H1 (cell line): ENCODE measurements at regions not wholly inside any gene's neighbourhood (a gene's known extent, or its start where the extent isn't known, plus 50 kb on each side); places are given as distances from the start of the nearest gene placed in this dataset.

ENCODE experiments used
- CTCF ChIA-PET: fragments of 300-600 bp; sonication (Branson Sonifier 250); formaldehyde crosslinking; loops from one replicate; lab custom pipeline; 2021; ENCODE audit not compliant: partially characterized antibody; lab: Charles Lee
- POLR2A ChIA-PET: fragments of 300-600 bp; sonication (Branson Sonifier 250); formaldehyde crosslinking; loops from one replicate; lab custom pipeline; 2021; ENCODE audit warnings: inconsistent platforms; ENCODE audit not compliant: partially characterized antibody; lab: Charles Lee
- DNase-seq, 2 experiments: peaks; one replicate each; pipeline versions ENCODE4 v3.0.0 to v3.0.0-alpha.2; 2010 to 2022; ENCODE audit warnings: low spot score in 2 of 2, low read depth in 1 of 2, mixed read lengths in 1 of 2
- FAIRE-seq: peaks from 2 replicates; lab custom pipeline; 2011; peaks lifted over from hg19 to GRCh38; lab: Jason Lieb, UNC
- H2AFZ ChIP-seq: 2 replicates; pipeline ENCODE4 v1.8.1; 2012; ENCODE audit warnings: low read length, inconsistent platforms
- H2AK5ac ChIP-seq: 2 replicates; pipeline ENCODE4 v1.6.1; 2013; ENCODE audit warnings: low read depth, low read length
- H2BK120ac ChIP-seq: replicated peaks from 2 replicates; pipeline ENCODE3; 2013; ENCODE audit warnings: low read depth, low read length, inconsistent platforms
- H2BK12ac ChIP-seq: 2 replicates; pipeline ENCODE4 v1.6.1; 2013; ENCODE audit warnings: low read depth, low read length
- H2BK15ac ChIP-seq: 2 replicates; pipeline ENCODE4 v1.6.1; 2013; ENCODE audit warnings: low read length
- H2BK20ac ChIP-seq: 2 replicates; pipeline ENCODE4 v1.6.1; 2013; ENCODE audit warnings: low read length
- H2BK5ac ChIP-seq: 2 replicates; pipeline ENCODE4 v1.6.1; 2013; ENCODE audit warnings: low read depth, low read length
- H3K14ac ChIP-seq: 2 replicates; pipeline ENCODE4 v1.6.1; 2013; ENCODE audit warnings: inconsistent platforms; ENCODE audit not compliant: insufficient read length
- H3K18ac ChIP-seq: 2 replicates; pipeline ENCODE4 v1.6.1; 2013; ENCODE audit warnings: low read length; ENCODE audit errors: extremely low read depth
- H3K23ac ChIP-seq: 2 replicates; pipeline ENCODE4 v1.6.1; 2013; ENCODE audit warnings: inconsistent platforms; ENCODE audit not compliant: insufficient read length
- H3K23me2 ChIP-seq: 2 replicates; pipeline ENCODE4 v1.6.1; 2013; ENCODE audit warnings: low read depth, low read length
- H3K27ac ChIP-seq: 2 replicates; pipeline ENCODE4 v1.6.1; 2011; ENCODE audit warnings: low read depth, low read length, inconsistent platforms
- H3K27me3 ChIP-seq, 4 experiments: replicated peaks in 1 of 4; 1 replicate in 1 of 4; 2 replicates in 3 of 4; pipeline versions ENCODE4 v1.6.1 to v1.8.1; 2011 to 2013; ENCODE audit warnings: low read length in 3 of 4, mild to moderate bottlenecking in 3 of 4, inconsistent platforms in 2 of 4, mixed read lengths in 2 of 4, moderate library complexity in 1 of 4; ENCODE audit not compliant: control insufficient read depth in 3 of 4, insufficient read depth in 3 of 4; ENCODE audit errors: extremely low read depth in 1 of 4
- H3K36me3 ChIP-seq, 4 experiments: 2 replicates each; pipeline versions ENCODE4 v1.6.1 to v1.8.1; 2011 to 2013; ENCODE audit warnings: mild to moderate bottlenecking in 4 of 4, low read length in 3 of 4, moderate library complexity in 2 of 4, control low read depth in 1 of 4, inconsistent platforms in 1 of 4; ENCODE audit not compliant: insufficient read depth in 4 of 4, control insufficient read depth in 2 of 4
- H3K4ac ChIP-seq: replicated peaks from 2 replicates; pipeline ENCODE3; 2013; ENCODE audit warnings: low read length, low read depth, mixed read lengths, inconsistent platforms; ENCODE audit not compliant: insufficient read length
- H3K4me1 ChIP-seq, 4 experiments: replicated peaks in 1 of 4; 1 replicate in 1 of 4; 2 replicates in 3 of 4; pipeline versions ENCODE4 v1.6.1 to v1.8.1; 2011 to 2013; ENCODE audit warnings: low read length in 3 of 4, inconsistent platforms in 2 of 4, mixed read lengths in 1 of 4; ENCODE audit not compliant: insufficient read depth in 4 of 4, control insufficient read depth in 3 of 4
- H3K4me2 ChIP-seq, 2 experiments: 2 replicates each; pipeline versions ENCODE4 v1.6.1 to v1.8.1; 2011 to 2013; ENCODE audit warnings: low read depth in 2 of 2, low read length in 2 of 2, control low read depth in 1 of 2, inconsistent platforms in 1 of 2, mild to moderate bottlenecking in 1 of 2; ENCODE audit not compliant: insufficient read depth in 1 of 2
- H3K4me3 ChIP-seq, 4 experiments: fragments of 200-600, 300-600 bp in 1 of 4; sonication (generic), shearing (Covaris generic), sonication (Bioruptor Twin) in 1 of 4; 2 replicates each; pipeline versions ENCODE4 v1.5.1 to v1.8.1; 2011 to 2016; ENCODE audit warnings: low read length in 4 of 4, low read depth in 3 of 4, control low read depth in 2 of 4, inconsistent platforms in 2 of 4, mild to moderate bottlenecking in 2 of 4, mixed read lengths in 1 of 4, moderate library complexity in 1 of 4; ENCODE audit not compliant: insufficient read depth in 2 of 4; ENCODE audit errors: extremely low read depth in 1 of 4
- H3K56ac ChIP-seq: replicated peaks from 2 replicates; pipeline ENCODE3; 2013; ENCODE audit warnings: low read depth, mild to moderate bottlenecking, mixed read lengths, low read length, inconsistent platforms; ENCODE audit not compliant: insufficient read length
- H3K79me1 ChIP-seq: 2 replicates; pipeline ENCODE4 v1.6.1; 2013; ENCODE audit warnings: low read depth, low read length, control low read depth
- H3K79me2 ChIP-seq, 2 experiments: 2 replicates each; pipeline versions ENCODE4 v1.6.1 to v1.8.1; 2012 to 2013; ENCODE audit warnings: low read length in 2 of 2, mild to moderate bottlenecking in 2 of 2, inconsistent platforms in 1 of 2; ENCODE audit not compliant: insufficient read depth in 2 of 2, control insufficient read depth in 1 of 2
- H3K9ac ChIP-seq, 4 experiments: replicated peaks in 1 of 4; 1 replicate in 1 of 4; 2 replicates in 3 of 4; pipeline versions ENCODE4 v1.6.1 to v1.8.1; 2011 to 2013; ENCODE audit warnings: low read depth in 3 of 4, low read length in 3 of 4, control low read depth in 2 of 4, mild to moderate bottlenecking in 2 of 4, moderate library complexity in 2 of 4, inconsistent platforms in 1 of 4; ENCODE audit errors: extremely low read depth in 1 of 4
- H3K9me3 ChIP-seq, 2 experiments: 2 replicates each; pipeline versions ENCODE4 v1.6.1 to v1.8.1; 2012 to 2013; ENCODE audit warnings: mild to moderate bottlenecking in 2 of 2, moderate library complexity in 2 of 2, control low read depth in 1 of 2, inconsistent platforms in 1 of 2, low read depth in 1 of 2, low read length in 1 of 2, mixed read lengths in 1 of 2; ENCODE audit not compliant: insufficient read depth in 2 of 2
- H4K20me1 ChIP-seq, 2 experiments: replicated peaks in 1 of 2; 2 replicates each; pipeline versions ENCODE3 to v1.8.1; 2011 to 2013; ENCODE audit warnings: inconsistent platforms in 2 of 2, low read length in 2 of 2, mild to moderate bottlenecking in 1 of 2; ENCODE audit not compliant: insufficient read depth in 2 of 2, control insufficient read depth in 1 of 2
- H4K5ac ChIP-seq: 2 replicates; pipeline ENCODE4 v1.6.1; 2013; ENCODE audit warnings: low read length, low read depth, mixed read lengths, inconsistent platforms; ENCODE audit not compliant: insufficient read length
- H4K8ac ChIP-seq: 2 replicates; pipeline ENCODE4 v1.8.0; 2013; ENCODE audit warnings: mild to moderate bottlenecking, moderate library complexity, low read length, inconsistent platforms; ENCODE audit not compliant: insufficient read depth; ENCODE audit errors: extremely low read depth
- H4K91ac ChIP-seq: replicated peaks from 2 replicates; pipeline ENCODE3; 2013; ENCODE audit warnings: low read length, mixed read lengths, inconsistent platforms; ENCODE audit not compliant: insufficient read length
- GTF2F1 ChIP-seq: IDR thresholded peaks from 2 replicates; pipeline ENCODE4 v1.6.1; 2012; ENCODE audit warnings: low read depth, low read length, improper control_type of control experiment, borderline replicate concordance
- MAFK ChIP-seq: IDR thresholded peaks from 2 replicates; pipeline ENCODE4 v1.6.1; 2012; ENCODE audit warnings: low read depth, mild to moderate bottlenecking, improper control_type of control experiment, low read length
- PHF8 ChIP-seq: fragments of 200-600 bp; sonication (generic); conservative IDR thresholded peaks from 2 replicates; pipeline ENCODE4 v1.7.1; 2012; ENCODE audit warnings: low read depth, mild to moderate bottlenecking, inconsistent platforms, low read length, moderate library complexity
- POU5F1 ChIP-seq: IDR thresholded peaks from 2 replicates; pipeline ENCODE4 v1.6.1; 2011; ENCODE audit warnings: low read depth, mild to moderate bottlenecking, low read length, moderate library complexity
- ZNF274 ChIP-seq: IDR thresholded peaks from 2 replicates; pipeline ENCODE4 v1.7.0; 2012; ENCODE audit warnings: low read length, borderline replicate concordance; ENCODE audit errors: extremely low read depth
- WGBS, 2 experiments: shearing (Covaris generic) in 1 of 2; methylation state at CpG; one replicate each; pipeline versions ENCODE4 v1.1.6 to v1.1.7; 2013 to 2015; ENCODE audit warnings: low lambda C conversion rate in 2 of 2, mixed read lengths in 2 of 2, inconsistent platforms in 1 of 2, low coverage in 1 of 2, missing lambda C conversion rate in 1 of 2; ENCODE audit not compliant: insufficient replicate concordance in 2 of 2, insufficient coverage in 1 of 2, insufficient read length in 1 of 2; ENCODE audit errors: extremely low coverage in 1 of 2, missing lambda C conversion rate in 1 of 2; 5-methylcytosine and 5-hydroxymethylcytosine counted together

- Histone ChIP-seq H2BK120ac (no peak overlapping the region), H4K91ac (no peak overlapping the region), H3K9ac (no peak overlapping the region), H3K4me3 (no peak overlapping the region), H3K4ac (no peak overlapping the region), H3K23ac (no peak overlapping the region), H2AFZ (no peak overlapping the region), H3K79me2 (no peaks in the 10 kb centered on the region), H2BK20ac (no peak overlapping the region), H3K18ac (no peak overlapping the region), H3K4me1 (no peaks in the 10 kb centered on the region), H3K27ac (no peak overlapping the region), H3K14ac (no peak overlapping the region), H3K56ac (no peak overlapping the region), H2AK5ac (no peak overlapping the region), H4K20me1 (no peaks in the 10 kb centered on the region), H4K8ac (no peak overlapping the region), H3K79me1 (no peaks in the 10 kb centered on the region), H3K9me3 (no peaks in the 10 kb centered on the region), H3K36me3 (no peaks in the 10 kb centered on the region), H2BK12ac (no peak overlapping the region), H3K27me3 (no peaks in the 10 kb centered on the region), H3K23me2 (no peaks in the 10 kb centered on the region), H2BK5ac (no peak overlapping the region), H3K4me2 (no peak overlapping the region), H2BK15ac (no peak overlapping the region), H4K5ac (no peak overlapping the region)
- POLR2A ChIA-PET = no interaction called here
- DNase-seq = no peak
- 85% methylated on average over 2 of the region's 2 CpGs; no CpG with 5 or more reads in 1 of the 2 experiments for WGBS, 2 experiments
- no peak for FAIRE-seq
- CTCF ChIA-PET = interaction anchor here (1.3 kb wide), 1 partner anchor 12 kb away, joined by 3 read pairs; no protein-coding TSS in a partner anchor
- TF ChIP-seq PHF8 = no peak
- no peak for TF ChIP-seq GTF2F1
- no peak for TF ChIP-seq MAFK
- no peak for TF ChIP-seq POU5F1
- TF ChIP-seq ZNF274 = no peak
Observed at GRCh38 chr1:188825471-188825870, 1652.2 kb downstream of the BRINP3 start.
